Neuron (in vitro differentiated cells): ENCODE measurements at regions not wholly inside any gene's neighbourhood (a gene's known extent, or its start where the extent isn't known, plus 50 kb on each side); places are given as distances from the start of the nearest gene placed in this dataset.

Experiments used
- H2AFZ ChIP-seq: one replicate; pipeline ENCODE4 v1.6.1; 2013; ENCODE audit warnings: low read depth, mild to moderate bottlenecking, inconsistent platforms, low read length, moderate library complexity
- H3K27me3 ChIP-seq: one replicate; pipeline ENCODE4 v1.6.1; 2013; ENCODE audit warnings: low read length; ENCODE audit not compliant: insufficient read depth
- H3K36me3 ChIP-seq: one replicate; pipeline ENCODE4 v1.6.1; 2013; ENCODE audit warnings: low read length; ENCODE audit not compliant: insufficient read depth
- H3K4me1 ChIP-seq: one replicate; pipeline ENCODE4 v1.6.1; 2013; ENCODE audit warnings: low read length; ENCODE audit not compliant: insufficient read depth
- H3K4me3 ChIP-seq: 2 replicates; pipeline ENCODE4 v1.5.1; 2013; ENCODE audit warnings: mild to moderate bottlenecking, low read length, moderate library complexity
- H3K9me3 ChIP-seq: one replicate; pipeline ENCODE4 v1.6.1; 2013; ENCODE audit warnings: low read length

GRCh38 chr11:121844016-121844415 lies 272.0 kb downstream of the BLID start:
- peaks cover 9% of the 10 kb centered on the region for H3K4me1 ChIP-seq
- H3K9me3 ChIP-seq: no peaks in the 10 kb centered on the region
- no peak overlapping the region for H3K4me3 ChIP-seq
- H2AFZ ChIP-seq: no peak overlapping the region
- no peaks in the 10 kb centered on the region for H3K27me3 ChIP-seq
- H3K36me3 ChIP-seq: no peaks in the 10 kb centered on the region

- Histone ChIP-seq H3K9me3 (no peaks in the 10 kb centered on the region), H3K4me3 (no peak overlapping the region), H3K27me3 (no peaks in the 10 kb centered on the region), H2AFZ (no peak overlapping the region), H3K36me3 (no peaks in the 10 kb centered on the region), H3K4me1 (peaks cover 9% of the 10 kb centered on the region)
These were observed 273.8 kb downstream of the BLID start for GRCh38 chr11:121842192-121842585.

- H2AFZ ChIP-seq: peak overlapping the region; percentile 6
- no peaks in the 10 kb centered on the region for H3K9me3 ChIP-seq
- H3K27me3 ChIP-seq: no peaks in the 10 kb centered on the region
- H3K36me3 ChIP-seq: no peaks in the 10 kb centered on the region
- H3K4me3 ChIP-seq: no peak overlapping the region
- H3K4me1 ChIP-seq: peaks cover 9% of the 10 kb centered on the region
These were observed 274.4 kb downstream of the BLID start for GRCh38 chr11:121841487-121842191.

GRCh38 chr11:121839781-121840180 lies 276.2 kb downstream of the BLID start:
- Histone ChIP-seq H3K4me3 (no peak overlapping the region), H3K27me3 (no peaks in the 10 kb centered on the region), H3K4me1 (peaks cover 9% of the 10 kb centered on the region), H3K9me3 (no peaks in the 10 kb centered on the region), H2AFZ (no peak overlapping the region), H3K36me3 (no peaks in the 10 kb centered on the region)

GRCh38 chr11:121838571-121838970 lies 277.4 kb downstream of the BLID start:
- Histone ChIP-seq H3K9me3 (no peaks in the 10 kb centered on the region), H3K36me3 (no peaks in the 10 kb centered on the region)

GRCh38 chr11:121833970-121834369 lies 282.0 kb downstream of the BLID start:
- H3K9me3 ChIP-seq: no peaks in the 10 kb centered on the region
- no peaks in the 10 kb centered on the region for H3K27me3 ChIP-seq
- H2AFZ ChIP-seq: no peak overlapping the region
- H3K4me3 ChIP-seq: no peak overlapping the region
- H3K4me1 ChIP-seq: no peaks in the 10 kb centered on the region
- no peaks in the 10 kb centered on the region for H3K36me3 ChIP-seq

More at GRCh38 chr11:121838571-121838970, 277.4 kb downstream of the BLID start:
- Histone ChIP-seq H2AFZ (no peak overlapping the region), H3K27me3 (no peaks in the 10 kb centered on the region), H3K4me3 (no peak overlapping the region), H3K4me1 (peaks cover 9% of the 10 kb centered on the region)

- H2AFZ ChIP-seq: no peak overlapping the region
- no peaks in the 10 kb centered on the region for H3K27me3 ChIP-seq
- H3K4me1 ChIP-seq: no peaks in the 10 kb centered on the region
- H3K9me3 ChIP-seq: no peaks in the 10 kb centered on the region
- H3K36me3 ChIP-seq: no peaks in the 10 kb centered on the region
- no peak overlapping the region for H3K4me3 ChIP-seq
These were observed 286.8 kb downstream of the BLID start for GRCh38 chr11:121829159-121829643.

GRCh38 chr11:121814962-121815361 lies 301.1 kb downstream of the BLID start:
- no peak overlapping the region for H2AFZ ChIP-seq
- no peak overlapping the region for H3K4me3 ChIP-seq
- no peaks in the 10 kb centered on the region for H3K9me3 ChIP-seq
- no peaks in the 10 kb centered on the region for H3K27me3 ChIP-seq
- H3K4me1 ChIP-seq: no peaks in the 10 kb centered on the region
- no peaks in the 10 kb centered on the region for H3K36me3 ChIP-seq

- Histone ChIP-seq H3K27me3 (no peaks in the 10 kb centered on the region), H3K4me1 (no peaks in the 10 kb centered on the region), H3K9me3 (no peaks in the 10 kb centered on the region), H3K4me3 (no peak overlapping the region), H2AFZ (no peak overlapping the region), H3K36me3 (no peaks in the 10 kb centered on the region)
These were observed 301.7 kb downstream of the BLID start for GRCh38 chr11:121814296-121814695.

GRCh38 chr11:121810291-121810690 lies 305.7 kb downstream of the BLID start:
- no peaks in the 10 kb centered on the region for H3K36me3 ChIP-seq
- H3K27me3 ChIP-seq: no peaks in the 10 kb centered on the region
- H3K4me3 ChIP-seq: no peak overlapping the region
- no peaks in the 10 kb centered on the region for H3K4me1 ChIP-seq
- no peak overlapping the region for H2AFZ ChIP-seq
- H3K9me3 ChIP-seq: no peaks in the 10 kb centered on the region

GRCh38 chr11:121808096-121808495 lies 307.9 kb downstream of the BLID start:
- Histone ChIP-seq H3K4me3 (no peak overlapping the region), H3K4me1 (no peaks in the 10 kb centered on the region), H3K27me3 (no peaks in the 10 kb centered on the region), H3K36me3 (no peaks in the 10 kb centered on the region), H3K9me3 (no peaks in the 10 kb centered on the region), H2AFZ (no peak overlapping the region)

- Histone ChIP-seq H3K4me1 (peaks cover 2% of the 10 kb centered on the region), H2AFZ (no peak overlapping the region)
These were observed 309.0 kb downstream of the BLID start for GRCh38 chr11:121807051-121807450.

GRCh38 chr11:121802542-121802941 lies 313.5 kb downstream of the BLID start:
- no peaks in the 10 kb centered on the region for H3K9me3 ChIP-seq
- no peaks in the 10 kb centered on the region for H3K27me3 ChIP-seq
- H3K36me3 ChIP-seq: no peaks in the 10 kb centered on the region
- peaks cover 22% of the 10 kb centered on the region for H3K4me1 ChIP-seq
- H3K4me3 ChIP-seq: no peak overlapping the region
- H2AFZ ChIP-seq: no peak overlapping the region

More at GRCh38 chr11:121807051-121807450, 309.0 kb downstream of the BLID start:
- H3K36me3 ChIP-seq: no peaks in the 10 kb centered on the region
- H3K4me3 ChIP-seq: no peak overlapping the region
- H3K9me3 ChIP-seq: no peaks in the 10 kb centered on the region
- H3K27me3 ChIP-seq: no peaks in the 10 kb centered on the region

- Histone ChIP-seq H3K36me3 (no peaks in the 10 kb centered on the region), H3K4me1 (peaks cover 22% of the 10 kb centered on the region), H2AFZ (no peak overlapping the region), H3K27me3 (no peaks in the 10 kb centered on the region), H3K9me3 (no peaks in the 10 kb centered on the region), H3K4me3 (peak overlapping the region; percentile 30)
These were observed 314.2 kb downstream of the BLID start for GRCh38 chr11:121801781-121802180.
